ENCODE measurements at regions not wholly inside any gene's neighbourhood (a gene's known extent, or its start where the extent isn't known, plus 50 kb on each side); places are given as distances from the start of the nearest gene placed in this dataset.

GRCh38 chr10:33802566-33802965 lies 468.1 kb upstream of the NRP1 start:
- TF ChIP-seq ZNF274 (IDR thresholded peaks at IDR 0.05; ENCODE audit: low read depth, low read length) = no peak
- no peak for TF ChIP-seq YY1 (IDR thresholded peaks at IDR 0.05; ENCODE audit: insufficient read depth, insufficient read length)

All from NT2/D1 (cell line).